ENCODE measurements at regions not wholly inside any gene's neighbourhood (a gene's known extent, or its start where the extent isn't known, plus 50 kb on each side); places are given as distances from the start of the nearest gene placed in this dataset.

DNA sequence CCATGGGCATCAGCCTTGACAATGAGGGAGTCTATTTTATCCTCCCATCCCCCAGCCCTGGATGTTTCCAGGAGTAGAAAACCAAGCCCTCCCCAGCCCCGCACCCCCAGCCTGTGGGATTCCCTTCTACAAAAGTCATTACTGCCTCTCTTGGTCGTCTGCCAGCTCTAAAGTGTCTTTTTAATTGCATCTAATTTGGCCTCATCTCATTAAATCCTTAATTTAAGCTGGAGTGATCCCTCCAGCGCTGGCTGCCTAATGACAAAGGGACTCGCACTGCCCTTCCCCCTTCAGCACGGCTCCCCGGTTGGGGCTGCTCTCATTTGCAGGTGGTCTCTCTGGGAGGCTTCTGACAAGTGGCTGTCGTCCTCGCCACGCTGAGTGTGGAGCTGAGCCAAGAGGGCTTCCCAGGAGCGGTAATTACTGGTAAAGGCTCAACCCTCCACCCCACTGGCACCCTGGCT lies 107.9 kb upstream of the ALDH1B1 start:
- no peak for DNase-seq

DNA sequence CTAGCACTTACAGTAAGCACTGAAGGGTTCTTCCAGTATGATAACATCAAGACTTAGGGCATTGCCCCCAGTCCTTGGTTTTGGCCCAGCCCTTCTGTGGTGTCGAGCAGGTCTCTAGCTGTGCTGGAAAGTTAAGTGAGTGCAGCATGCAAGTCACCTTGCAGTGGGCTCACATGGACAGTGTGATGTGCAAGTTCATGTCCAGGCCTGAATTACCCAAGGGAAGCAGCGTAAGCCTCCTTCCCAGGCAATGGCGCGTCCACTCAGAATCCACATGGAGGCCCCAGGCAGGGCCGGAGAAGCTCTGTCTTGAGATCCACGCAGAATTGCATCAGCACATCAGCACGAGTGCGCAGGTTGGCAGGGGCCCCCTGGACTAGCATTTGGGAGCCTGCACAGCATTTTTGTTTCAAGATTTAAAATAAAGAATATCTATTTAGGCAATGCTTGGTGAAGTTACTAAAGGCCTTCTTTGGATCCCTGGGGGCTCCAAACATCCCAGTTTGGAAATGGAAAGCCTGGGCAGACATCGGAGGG lies 108.4 kb upstream of the ALDH1B1 start:
- DNase-seq: no peak

DNA sequence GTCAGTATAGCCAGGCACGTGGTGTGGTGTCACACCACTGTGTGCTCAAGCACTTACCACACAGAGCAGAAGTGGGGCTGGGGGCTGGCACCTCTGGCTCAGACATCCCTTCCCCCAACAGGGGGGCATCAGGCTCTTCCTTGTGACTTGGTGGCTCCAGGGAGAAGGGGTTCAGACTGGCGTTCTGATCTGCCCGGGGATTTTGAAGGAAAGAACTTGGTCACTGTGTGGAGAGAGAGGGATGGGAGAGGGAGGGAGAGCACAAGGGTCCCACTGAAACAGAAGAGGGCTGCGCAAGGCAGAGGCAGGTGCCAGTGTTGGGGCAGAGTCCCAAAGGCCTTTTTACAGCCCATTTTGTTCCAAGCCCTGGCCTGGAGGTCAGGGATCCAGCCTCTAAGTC lies 109.7 kb upstream of the ALDH1B1 start:
- no peak for DNase-seq

DNA sequence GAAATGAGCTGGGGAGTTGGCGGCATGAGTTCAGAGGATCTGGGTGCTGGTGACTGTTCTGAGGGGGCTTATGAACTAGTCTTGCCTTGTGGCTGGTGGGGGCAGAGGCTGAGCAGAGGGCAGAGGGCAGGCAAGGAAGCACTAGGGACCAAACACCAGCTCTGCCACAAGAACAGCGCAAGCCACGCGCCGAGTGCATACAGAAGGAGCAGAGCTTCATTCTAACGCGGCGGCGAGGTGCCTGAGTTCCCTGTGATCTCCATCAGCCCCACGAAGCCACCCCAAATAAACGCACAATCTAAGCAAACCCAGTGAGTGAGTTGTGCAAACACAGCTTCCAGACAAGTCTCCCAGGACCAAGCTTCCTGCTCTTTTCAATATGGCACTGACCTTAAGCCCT lies 110.6 kb upstream of the ALDH1B1 start:
- DNase-seq: no peak

DNA sequence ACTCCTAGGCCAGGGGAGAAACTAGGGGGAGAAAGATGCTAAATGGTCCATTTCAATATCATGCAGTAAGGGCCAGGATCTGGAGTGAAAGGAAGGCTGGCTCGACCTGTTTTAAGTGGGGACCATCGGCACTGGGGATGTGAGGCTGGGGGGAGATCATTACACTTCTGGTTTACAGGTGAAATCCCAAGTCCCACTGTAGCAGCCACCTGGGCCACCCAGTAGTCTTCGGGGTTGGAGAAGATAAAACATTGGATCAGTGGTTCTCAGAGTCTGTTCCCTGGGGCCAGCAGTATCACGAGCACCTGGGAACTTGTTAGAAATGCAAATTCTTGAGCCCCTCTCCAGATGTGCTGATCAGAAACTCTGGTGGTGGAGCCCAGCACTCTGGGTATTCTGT lies 111.3 kb upstream of the ALDH1B1 start:
- DNase-seq: no peak

DNA sequence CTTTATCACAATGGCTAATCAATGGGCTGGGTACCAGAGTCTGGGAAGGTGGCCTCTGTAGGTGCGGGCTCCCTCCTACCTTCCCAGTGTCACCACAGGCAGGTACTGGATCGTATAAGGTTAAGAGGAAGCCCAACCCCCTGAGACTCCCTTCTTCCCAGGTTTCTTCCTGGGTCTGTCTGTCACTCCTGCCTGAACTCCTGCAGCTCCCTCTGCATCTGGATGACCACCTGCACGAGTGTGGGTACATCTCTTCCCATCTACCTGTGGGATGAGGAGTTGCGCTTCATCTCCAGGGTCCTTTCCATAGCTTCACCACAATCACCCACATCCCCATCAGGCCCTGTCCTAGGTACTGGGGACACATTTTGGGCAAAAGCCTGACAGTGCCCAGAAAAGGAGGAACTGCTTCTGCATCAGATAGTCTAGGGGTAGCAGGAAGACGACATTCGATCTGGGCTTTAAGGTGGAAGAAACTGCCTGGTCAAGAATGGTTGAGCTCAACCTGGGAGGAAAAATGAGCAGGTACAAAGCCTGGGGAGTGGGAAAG lies 112.2 kb upstream of the ALDH1B1 start:
- no peak for DNase-seq

DNA sequence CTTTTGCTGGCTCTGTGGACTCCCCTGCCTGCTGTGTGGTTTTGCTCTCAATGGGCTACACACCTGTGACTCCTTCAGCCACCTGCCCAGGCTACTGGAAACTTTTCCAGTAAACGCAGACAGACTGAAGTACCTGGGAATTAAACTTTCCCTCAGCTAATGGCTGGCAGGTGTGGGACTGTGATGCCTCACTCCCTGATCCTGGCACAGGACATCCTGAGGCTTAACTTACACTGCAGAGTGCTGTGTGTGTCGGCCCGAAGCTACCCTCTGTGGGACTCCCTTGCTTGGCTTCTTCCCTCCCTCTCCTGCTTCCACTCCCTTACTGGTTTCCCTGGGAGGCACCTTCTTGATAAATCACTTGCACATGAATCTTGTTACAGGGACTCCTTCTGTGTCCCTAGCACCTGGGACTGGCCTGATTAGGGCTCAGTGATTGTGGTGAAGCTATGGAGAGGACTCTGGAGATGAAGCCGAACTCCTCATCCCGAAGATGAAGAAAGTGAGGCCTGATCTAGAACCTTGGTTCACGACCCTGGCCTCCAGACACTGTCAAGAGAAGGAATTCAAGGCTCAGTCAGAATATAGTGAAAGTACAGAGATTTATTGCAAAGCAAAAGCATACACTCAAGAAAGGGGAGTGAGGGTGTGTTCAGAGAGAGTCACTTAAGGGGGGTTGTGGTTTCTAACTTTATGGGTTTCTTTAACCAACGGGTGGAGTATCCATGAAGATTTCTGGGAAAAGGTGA lies 113.4 kb upstream of the ALDH1B1 start:
- peak; percentile 57 for DNase-seq

DNA sequence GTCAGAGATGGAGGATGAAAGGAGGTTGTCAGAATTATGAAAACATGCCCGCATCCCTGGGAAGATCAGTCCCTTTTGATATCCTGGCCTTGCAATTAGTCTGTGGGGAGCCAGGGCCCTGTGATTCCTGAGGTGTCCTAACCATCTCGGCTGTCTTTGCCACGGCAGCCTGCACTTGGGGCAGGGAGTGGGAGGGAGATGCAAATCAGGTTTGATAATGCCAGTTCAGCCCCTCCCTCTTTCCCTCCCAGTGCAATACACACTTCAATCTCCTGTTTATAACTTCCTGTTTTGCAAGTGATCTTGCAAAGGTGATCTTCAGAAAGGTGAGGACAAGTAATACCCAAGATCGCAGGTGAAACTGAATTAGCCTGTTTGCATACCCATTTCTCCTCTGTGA lies 114.0 kb upstream of the ALDH1B1 start:
- DNase-seq: peak; percentile 57

DNA sequence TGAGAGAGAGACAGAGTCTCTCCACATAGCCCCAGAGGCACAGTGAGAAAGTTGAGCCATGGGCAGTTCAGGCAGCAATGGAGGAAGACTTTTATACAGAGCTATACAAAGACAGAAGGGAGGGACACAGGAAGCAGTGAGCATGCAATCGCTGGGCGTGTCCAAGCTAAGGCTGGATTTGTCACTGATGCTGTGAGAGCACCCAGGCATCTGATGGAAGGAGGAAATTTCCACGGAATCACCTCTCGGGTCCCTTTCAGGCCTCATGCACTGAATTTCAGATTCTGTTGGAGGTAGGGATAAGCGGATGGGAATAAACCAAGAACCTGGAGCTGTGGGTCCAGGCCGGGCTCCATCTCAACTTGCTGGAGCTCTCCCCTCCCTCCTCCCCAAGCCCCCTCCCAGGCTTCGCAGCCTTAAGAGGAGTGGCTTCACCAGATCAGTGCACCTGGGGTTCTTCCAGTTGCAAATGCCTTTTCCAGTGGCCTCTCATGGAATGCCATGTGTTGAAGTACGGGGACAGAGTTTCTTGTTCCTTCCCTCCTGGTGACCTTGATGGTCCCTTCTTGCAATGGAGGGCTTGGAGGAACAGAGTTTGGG lies 114.8 kb upstream of the ALDH1B1 start:
- DNase-seq: peak; percentile 4

DNA sequence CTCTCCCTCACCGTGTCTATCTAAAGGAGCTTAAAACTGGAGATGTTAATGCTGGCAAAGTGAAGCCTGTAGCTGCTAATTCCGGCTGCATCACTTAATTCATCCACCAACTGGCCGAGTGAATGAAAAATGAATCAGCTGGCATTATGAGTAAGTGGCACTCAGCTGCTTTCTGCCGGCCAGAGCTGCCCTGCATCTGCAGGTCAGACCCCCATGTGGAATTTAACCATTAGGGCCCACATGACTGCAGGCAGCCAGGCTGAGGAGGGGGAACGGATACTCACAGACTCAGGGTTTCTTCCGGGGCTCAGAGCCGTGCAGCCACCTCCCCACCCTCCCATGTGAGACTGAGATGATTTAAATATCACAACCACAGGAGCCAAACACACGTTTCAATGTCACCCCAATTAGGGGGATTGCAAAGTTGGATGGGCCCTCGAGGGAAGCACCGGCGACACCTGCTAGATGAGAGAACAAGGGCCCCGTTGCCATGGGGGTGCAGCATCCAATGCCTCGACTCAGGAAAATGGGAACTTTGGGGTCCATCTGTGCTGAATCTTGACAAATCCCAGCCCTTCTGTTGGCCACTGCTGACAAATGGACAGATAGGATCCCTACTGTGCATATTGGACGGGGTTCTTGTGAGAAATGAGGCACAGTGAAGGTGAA lies 115.6 kb upstream of the ALDH1B1 start:
- no peak for DNase-seq

DNA sequence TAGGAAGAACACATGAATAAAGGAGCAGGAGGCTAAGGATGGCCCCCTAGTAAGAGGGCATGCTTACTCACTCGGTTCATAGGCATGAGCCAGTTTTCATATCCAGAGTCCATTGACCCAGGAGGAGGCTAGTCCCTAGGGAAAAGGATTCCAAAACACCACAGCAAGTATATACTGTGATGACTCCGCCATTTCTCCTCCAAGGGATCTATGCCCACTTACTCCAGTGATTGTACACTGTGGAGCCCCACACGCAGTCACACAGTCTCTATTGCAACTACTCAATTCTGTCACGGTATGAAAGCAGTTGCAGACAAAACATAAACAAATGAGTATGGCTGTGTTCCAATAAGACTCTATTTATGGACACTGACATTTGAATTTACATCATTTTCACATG lies 117.7 kb upstream of the ALDH1B1 start:
- no peak for DNase-seq

DNA sequence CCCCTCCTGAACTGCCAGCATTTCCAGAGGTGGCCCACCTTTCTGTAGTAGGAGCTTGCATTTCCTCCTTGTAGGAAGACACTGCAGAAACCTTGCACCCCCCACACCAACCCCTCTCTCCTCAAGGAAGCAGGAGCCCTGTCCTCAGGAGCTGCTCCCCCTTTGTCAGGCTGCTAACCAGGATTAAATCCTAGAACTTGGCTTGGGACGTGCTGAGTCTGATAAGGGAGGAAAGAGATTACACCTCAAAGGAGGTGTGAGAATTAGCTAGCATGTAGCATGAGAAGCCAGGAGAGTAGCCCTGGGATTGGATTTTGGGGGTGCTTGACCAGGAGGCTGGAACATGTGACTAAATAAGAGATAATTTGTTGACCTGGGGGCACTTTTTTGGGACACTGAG lies 119.8 kb upstream of the ALDH1B1 start:
- DNase-seq: no peak

DNA sequence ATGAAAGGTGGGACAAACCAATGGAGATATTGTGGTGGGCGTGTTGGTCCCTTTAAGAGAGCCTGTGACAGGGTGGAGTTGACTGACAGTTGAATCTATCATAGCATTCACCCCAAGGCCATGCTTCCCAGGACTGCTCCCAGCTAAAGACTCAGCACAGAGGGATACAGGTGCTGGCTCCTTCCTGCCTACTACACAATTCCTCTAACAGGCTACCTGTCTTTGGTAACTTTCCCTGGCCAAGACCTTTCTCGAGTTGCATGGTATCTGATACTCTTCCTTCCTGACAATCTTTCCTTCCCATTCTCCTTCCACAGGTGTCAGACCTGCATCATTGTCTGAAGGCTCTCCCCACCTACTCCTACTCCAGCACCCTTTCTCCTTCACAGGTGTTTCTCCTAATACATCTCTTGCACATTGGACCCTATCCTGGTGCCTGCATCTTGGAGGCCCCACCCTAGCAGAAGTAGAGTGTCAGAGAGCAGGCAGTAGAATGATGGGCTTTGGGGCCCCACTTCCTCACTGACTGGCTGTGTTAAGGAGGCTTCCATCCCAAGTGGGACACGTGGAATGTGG lies 120.7 kb upstream of the ALDH1B1 start:
- DNase-seq: no peak

DNA sequence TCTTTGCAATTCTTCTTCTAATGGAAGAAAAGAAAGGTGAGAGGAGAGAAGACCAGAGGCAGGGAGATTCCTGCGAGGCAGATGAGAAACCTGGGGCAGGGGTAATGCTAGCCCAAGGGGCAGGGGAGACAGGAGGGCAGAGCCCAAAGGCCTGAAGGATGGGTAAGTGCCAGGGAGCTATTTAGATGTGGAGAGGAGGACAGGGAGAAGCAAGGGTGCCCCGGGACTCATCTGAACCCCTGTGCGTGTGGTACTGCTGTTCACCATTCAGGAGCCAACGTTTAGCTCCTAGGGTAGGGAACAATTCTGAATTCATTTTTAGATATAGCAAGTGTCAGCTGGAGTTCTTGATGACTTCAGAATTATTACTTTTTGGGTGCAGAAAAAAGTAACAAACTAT lies 122.7 kb upstream of the ALDH1B1 start:
- no peak for DNase-seq

DNA sequence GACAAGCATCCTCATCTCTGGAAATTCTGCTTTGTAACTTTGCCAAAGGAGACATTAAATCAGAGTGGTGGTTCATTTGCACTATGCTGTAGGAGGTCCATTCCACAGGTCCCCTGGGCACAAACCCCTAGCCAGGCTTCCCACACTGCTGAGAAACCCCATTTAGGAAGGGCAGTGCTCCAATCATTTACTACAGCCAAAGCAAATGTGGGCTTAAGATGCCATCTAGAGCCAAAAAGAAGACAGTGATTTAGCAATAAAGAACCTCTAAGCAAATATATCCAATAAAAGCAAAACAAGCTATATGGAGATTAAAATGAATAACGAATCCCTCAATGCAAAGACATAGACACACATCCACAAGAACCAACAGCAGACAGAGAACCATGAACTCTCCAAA lies 129.0 kb upstream of the ALDH1B1 start:
- DNase-seq: no peak

DNA sequence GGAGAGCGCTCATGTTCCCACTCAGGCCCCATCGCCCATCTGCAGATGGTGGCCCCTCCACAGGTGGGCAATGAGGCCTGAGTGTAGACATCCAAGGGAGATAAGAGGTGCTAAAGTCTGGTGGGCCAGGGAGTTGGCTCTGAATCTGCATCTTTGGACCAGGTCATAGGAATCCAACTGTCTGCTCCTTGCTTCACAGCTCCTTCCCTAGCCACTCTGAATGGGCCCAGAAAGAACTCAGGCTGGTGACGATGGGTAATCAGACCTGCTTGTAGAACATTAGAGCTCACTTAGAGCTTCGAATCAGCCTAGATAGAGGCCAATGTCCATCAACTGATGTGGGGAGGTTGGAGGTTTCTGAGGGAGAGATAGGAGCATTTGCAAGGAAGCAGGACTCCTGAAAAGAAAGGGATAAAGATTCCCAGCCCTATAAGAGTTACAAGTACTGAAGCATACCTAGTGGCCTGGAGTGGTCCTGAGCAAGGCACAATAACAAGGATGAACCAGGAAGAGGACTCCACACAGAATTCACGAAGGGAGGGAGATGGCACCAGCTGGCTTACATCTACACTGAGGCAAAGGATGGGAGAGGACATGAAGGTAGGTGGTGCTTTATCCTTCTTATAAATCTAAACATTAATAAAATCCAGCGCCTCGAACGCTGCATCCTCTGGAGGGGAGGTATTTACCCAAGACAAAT lies 132.8 kb upstream of the ALDH1B1 start:
- DNase-seq: no peak

DNA sequence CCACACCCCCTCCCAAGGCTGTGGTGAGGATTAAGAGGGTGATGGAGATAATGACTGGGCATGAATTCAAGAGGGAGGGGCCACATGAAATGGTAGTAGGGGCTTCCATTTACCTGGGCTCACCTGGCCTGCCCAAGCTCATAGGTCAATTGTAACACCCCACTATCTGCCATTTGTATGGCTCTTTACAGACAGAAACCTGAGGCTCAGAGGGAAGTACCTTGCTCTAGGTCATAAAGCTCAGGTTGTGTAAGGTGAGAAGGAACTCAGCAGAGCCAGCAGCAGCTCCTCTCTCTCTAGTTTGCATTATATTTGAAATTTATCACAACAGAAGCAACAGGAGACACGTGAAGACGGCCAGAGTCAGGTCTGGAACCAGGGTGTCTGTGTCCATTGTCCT lies 133.4 kb upstream of the ALDH1B1 start:
- no peak for DNase-seq

DNA sequence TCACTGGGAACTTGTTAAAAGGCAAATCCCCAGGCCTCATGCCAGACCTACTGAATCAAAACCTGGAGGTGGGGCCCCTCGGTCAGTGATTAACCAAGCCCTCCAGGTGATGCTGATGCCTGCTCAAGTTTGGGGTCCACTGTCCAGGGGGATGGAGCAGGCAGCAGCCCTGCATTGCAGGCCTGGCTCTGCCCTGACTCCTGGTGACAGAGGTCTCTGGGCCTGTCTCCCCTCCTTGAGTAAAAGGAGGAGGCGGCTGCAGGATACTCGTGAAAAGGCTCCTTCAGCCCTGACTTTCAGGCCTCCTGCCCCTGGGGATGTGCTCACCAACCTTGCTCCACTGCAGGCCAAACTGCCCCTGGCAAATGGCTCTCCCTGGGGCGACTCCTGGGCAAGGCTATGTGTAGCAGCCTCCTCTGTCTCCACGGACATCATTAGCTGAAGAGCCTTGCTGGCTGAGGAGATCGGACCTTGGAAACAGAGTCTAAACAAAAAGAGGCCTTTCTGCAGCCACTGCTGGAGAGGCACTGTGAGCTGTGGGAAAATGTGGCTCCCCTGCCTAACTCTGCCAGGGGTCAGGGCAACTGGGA lies 134.8 kb upstream of the ALDH1B1 start:
- no peak for DNase-seq

DNA sequence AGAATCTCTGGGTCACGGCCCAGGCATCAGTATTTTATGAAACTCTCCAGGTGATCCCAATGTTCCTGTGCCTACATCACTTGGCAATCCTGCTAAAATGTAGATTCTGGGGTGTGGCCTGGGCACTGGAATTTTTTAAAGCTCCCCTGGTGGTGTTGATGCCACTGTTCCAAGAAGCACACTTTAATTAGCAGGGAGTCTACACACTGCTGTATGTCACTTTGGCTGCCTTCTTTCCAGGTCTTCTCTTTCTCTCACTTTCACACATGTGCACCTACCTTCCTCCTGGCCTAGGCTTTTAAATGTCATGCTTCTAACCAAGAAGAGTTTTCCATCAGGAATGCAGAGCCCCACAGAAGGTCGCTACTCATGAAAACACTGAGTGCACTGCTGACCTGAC lies 136.0 kb upstream of the ALDH1B1 start:
- DNase-seq: no peak

DNA sequence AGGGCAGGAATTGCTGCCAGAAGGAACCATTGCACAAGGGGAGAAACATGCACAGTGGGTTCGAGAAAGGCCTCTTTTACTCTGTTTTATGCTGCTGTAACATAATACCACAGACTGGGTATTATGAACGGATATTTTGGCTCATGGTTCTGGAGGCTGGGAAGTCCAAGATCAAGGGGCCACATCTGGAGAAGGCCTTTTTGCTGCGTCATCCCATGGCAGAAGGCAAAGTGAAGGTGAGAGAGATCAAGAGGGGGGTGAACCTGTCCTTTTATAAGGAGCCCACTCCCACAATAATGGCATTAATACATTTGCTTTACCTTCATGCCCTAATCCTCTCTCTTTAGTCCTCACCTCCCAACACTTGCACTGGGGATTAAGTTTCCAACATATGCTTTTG lies 136.9 kb upstream of the ALDH1B1 start:
- DNase-seq: no peak

DNA sequence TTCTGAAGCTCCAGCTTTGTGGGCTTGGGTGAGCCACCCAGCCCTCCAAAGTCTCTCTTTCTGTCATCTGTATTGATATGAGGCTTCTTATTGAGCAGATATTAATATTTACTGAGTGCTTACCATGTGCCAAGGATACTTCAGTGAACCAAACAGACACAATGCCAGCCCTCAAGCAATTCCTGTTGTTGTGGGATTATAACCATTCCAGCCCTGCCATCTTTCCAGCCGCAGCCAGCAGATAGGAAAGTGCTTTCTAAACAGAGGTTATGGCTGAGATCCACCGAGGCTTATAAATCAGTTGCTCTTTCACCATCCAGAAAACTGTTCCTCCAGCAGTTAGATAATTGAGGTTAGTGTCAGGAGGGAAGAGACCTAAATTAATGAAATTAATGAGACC lies 137.7 kb upstream of the ALDH1B1 start:
- no peak for DNase-seq

DNA sequence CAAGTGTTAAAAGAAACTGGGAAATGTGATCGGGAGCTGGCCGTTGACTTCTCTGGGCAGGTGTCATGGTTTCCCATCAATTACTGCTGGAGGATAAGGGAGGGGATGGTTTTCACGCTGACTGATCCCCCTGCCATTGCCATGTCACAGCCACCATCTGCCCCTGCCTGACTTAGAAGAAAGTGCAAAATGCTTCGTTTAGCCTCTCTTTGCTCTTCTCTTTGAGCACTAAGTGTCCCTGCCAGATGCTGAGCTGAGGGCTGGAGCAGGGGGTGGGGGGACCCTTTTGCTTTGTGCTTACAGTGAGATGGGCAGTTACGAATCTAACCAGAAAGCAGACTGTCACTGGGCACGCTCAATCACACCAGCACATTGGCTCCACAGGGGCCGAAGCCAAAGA lies 138.4 kb upstream of the ALDH1B1 start:
- DNase-seq: no peak
